Right lobe of liver (tissue), 4 donors: ENCODE measurements at regions not wholly inside any gene's neighbourhood (a gene's known extent, or its start where the extent isn't known, plus 50 kb on each side); places are given as distances from the start of the nearest gene placed in this dataset.

ENCODE experiments used
- POLR2A ChIP-seq: fragments of 450-650 bp; IDR thresholded peaks from one replicate; pipeline ENCODE4 v1.6.1; 2017; ENCODE audit warnings: antibody characterized with exemption, mild to moderate bottlenecking
- TF ChIP-seq, protein P1 (sequence below), 4 donors: fragments of 200-600 bp in 3 of 4; fragments of 450-650 bp in 1 of 4; IDR thresholded peaks; one replicate each; pipeline versions ENCODE4 v1.5.1 to v1.8.0; 2016 to 2022; ENCODE audit warnings: antibody characterized with exemption in 4 of 4, mild to moderate bottlenecking in 2 of 4
- donor health status: DM: no; HTN: no; CAD: no.
- donor health status: DM: no; HTN: no; CAD: no.
- donor health status: DM: no; HTN: yes; CAD: no.

DNA sequence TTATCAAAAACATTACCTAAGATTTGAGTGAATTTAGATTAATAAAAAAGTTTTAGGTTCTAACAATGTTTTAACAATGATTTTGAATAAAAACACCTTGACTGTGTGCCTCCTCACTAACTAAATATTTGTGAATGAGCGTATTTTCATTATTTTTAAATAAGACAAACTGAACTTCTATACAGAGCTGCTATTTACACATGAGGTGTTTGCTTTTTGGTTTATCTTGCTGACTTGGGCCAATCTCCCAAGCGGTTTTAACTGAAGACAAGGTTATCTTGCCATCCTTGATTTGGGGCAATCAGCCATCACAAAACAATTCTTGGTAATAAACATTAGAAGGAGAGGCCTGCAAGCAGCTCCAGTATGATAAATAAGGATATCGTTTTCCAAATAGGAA is 108.2 kb upstream of the NRIP1 start:
- TF ChIP-seq, protein P1, sequence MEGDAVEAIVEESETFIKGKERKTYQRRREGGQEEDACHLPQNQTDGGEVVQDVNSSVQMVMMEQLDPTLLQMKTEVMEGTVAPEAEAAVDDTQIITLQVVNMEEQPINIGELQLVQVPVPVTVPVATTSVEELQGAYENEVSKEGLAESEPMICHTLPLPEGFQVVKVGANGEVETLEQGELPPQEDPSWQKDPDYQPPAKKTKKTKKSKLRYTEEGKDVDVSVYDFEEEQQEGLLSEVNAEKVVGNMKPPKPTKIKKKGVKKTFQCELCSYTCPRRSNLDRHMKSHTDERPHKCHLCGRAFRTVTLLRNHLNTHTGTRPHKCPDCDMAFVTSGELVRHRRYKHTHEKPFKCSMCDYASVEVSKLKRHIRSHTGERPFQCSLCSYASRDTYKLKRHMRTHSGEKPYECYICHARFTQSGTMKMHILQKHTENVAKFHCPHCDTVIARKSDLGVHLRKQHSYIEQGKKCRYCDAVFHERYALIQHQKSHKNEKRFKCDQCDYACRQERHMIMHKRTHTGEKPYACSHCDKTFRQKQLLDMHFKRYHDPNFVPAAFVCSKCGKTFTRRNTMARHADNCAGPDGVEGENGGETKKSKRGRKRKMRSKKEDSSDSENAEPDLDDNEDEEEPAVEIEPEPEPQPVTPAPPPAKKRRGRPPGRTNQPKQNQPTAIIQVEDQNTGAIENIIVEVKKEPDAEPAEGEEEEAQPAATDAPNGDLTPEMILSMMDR (IDR thresholded peaks at IDR 0.05) = no peak
- no peak for TF ChIP-seq POLR2A
